ENCODE measurements at regions not wholly inside any gene's neighbourhood (a gene's known extent, or its start where the extent isn't known, plus 50 kb on each side); places are given as distances from the start of the nearest gene placed in this dataset.

DNA sequence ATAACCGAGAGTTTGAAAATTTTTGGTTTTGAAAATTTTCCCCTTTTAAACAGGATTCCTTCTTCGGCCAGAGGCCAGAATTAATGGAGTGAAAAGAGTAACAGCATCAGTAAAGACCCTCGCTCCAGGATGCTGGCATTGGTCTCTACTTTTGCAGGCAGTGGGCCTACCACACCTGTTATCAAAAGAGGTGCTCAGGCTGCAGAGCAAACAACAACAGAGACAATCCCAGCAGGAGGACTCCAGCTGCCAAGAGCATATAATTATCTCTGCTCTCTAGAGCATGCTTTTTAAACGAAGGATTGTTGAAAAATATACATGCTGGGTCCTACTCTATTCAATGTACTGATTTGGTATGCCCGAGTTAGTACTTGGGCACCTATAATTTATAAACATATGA, 1048.5 kb downstream of the PLA2G4A start:
- intact Hi-C loops (cut with DNase I): no loop called here
- no peaks in the 10 kb centered on the region for H3K27me3 ChIP-seq (ENCODE audit: control insufficient read depth, insufficient read depth, low read length)
- no peak overlapping the region for H3K9ac ChIP-seq (ENCODE audit: low read length in 3 of 3)
- H3K27ac ChIP-seq (ENCODE audit: low read depth in 2 of 2, low read length in 2 of 2): no peak overlapping the region
- TF ChIP-seq, protein P1, sequence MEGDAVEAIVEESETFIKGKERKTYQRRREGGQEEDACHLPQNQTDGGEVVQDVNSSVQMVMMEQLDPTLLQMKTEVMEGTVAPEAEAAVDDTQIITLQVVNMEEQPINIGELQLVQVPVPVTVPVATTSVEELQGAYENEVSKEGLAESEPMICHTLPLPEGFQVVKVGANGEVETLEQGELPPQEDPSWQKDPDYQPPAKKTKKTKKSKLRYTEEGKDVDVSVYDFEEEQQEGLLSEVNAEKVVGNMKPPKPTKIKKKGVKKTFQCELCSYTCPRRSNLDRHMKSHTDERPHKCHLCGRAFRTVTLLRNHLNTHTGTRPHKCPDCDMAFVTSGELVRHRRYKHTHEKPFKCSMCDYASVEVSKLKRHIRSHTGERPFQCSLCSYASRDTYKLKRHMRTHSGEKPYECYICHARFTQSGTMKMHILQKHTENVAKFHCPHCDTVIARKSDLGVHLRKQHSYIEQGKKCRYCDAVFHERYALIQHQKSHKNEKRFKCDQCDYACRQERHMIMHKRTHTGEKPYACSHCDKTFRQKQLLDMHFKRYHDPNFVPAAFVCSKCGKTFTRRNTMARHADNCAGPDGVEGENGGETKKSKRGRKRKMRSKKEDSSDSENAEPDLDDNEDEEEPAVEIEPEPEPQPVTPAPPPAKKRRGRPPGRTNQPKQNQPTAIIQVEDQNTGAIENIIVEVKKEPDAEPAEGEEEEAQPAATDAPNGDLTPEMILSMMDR (IDR thresholded peaks at IDR 0.05; ENCODE audit: borderline replicate concordance, extremely low read depth, insufficient read depth): no peak
- no peaks in the 10 kb centered on the region for H3K36me3 ChIP-seq (ENCODE audit: control insufficient read depth in 2 of 3, insufficient read depth in 3 of 3, low read length in 3 of 3)
- H3K4me3 ChIP-seq (ENCODE audit: low read length in 3 of 3): no peak overlapping the region
- no peaks in the 10 kb centered on the region for H3K9me3 ChIP-seq (ENCODE audit: control insufficient read depth in 2 of 3, insufficient read depth in 1 of 3, low read length in 3 of 3)
- no peak for FAIRE-seq
- no peaks in the 10 kb centered on the region for H3K4me1 ChIP-seq (ENCODE audit: control insufficient read depth in 2 of 3, insufficient read depth in 2 of 3, low read depth in 1 of 3, low read length in 3 of 3)
- DNase-seq: no peak

DNA sequence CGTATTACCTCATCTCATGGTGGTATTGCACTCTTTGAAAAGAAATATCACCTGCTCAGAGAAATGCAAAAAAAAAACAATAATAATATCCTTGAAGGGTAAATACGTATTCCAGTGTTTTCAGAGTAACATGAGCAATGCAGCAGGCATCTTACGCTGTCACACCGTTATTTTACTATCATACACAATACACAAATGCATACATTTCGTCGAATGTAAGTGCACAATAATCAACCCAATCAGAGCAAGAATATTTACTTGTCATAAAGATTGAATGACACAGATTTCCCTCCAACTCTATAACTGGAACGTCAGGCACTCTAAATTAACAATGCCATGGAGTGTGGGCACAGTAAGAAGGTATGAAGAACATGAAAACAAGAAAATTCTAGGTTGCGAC, 1050.1 kb downstream of the PLA2G4A start:
- Histone ChIP-seq H3K4me1 (ENCODE audit: control insufficient read depth in 2 of 3, insufficient read depth in 2 of 3, low read depth in 1 of 3, low read length in 3 of 3) (no peaks in the 10 kb centered on the region), H3K27me3 (ENCODE audit: control insufficient read depth, insufficient read depth, low read length) (no peaks in the 10 kb centered on the region), H3K36me3 (ENCODE audit: control insufficient read depth in 2 of 3, insufficient read depth in 3 of 3, low read length in 3 of 3) (no peaks in the 10 kb centered on the region), H3K4me3 (ENCODE audit: low read length in 3 of 3) (no peak overlapping the region), H3K9me3 (ENCODE audit: control insufficient read depth in 2 of 3, insufficient read depth in 1 of 3, low read length in 3 of 3) (no peaks in the 10 kb centered on the region), H3K27ac (ENCODE audit: low read depth in 2 of 2, low read length in 2 of 2) (no peak overlapping the region), H3K9ac (ENCODE audit: low read length in 3 of 3) (no peak overlapping the region)
- intact Hi-C loops (cut with DNase I): no loop called here
- DNase-seq (no peak), FAIRE-seq (no peak)
- TF ChIP-seq, protein P1 (IDR thresholded peaks at IDR 0.05; ENCODE audit: borderline replicate concordance, extremely low read depth, insufficient read depth): no peak

DNA sequence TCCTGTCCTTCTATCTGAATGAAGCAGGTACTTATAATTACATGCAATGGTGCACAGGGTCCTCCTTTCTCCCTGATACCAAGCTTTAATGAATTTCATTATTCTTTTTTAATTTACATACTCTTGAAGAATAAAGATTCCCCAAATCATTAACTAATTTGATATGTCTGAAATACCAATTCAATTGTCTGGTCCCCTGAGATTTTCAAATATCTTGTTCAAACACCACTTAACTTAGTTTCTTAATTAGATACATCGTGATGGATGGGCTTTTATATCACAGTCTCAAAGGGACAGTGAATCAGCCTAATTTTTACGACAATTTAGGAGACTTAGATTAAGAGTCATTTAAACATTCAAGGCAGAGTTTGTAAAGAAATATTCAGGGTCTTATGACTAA, 1054.6 kb downstream of the PLA2G4A start:
- no peak overlapping the region for H3K9ac ChIP-seq (ENCODE audit: low read length in 3 of 3)
- no peak overlapping the region for H3K27ac ChIP-seq (ENCODE audit: low read depth in 2 of 2, low read length in 2 of 2)
- H3K4me3 ChIP-seq (ENCODE audit: low read length in 3 of 3): no peak overlapping the region
- no peaks in the 10 kb centered on the region for H3K36me3 ChIP-seq (ENCODE audit: control insufficient read depth in 2 of 3, insufficient read depth in 3 of 3, low read length in 3 of 3)
- FAIRE-seq: no peak
- intact Hi-C loops (cut with DNase I): no loop called here
- H3K27me3 ChIP-seq (ENCODE audit: control insufficient read depth, insufficient read depth, low read length): no peaks in the 10 kb centered on the region
- H3K4me1 ChIP-seq (ENCODE audit: control insufficient read depth in 2 of 3, insufficient read depth in 2 of 3, low read depth in 1 of 3, low read length in 3 of 3): no peaks in the 10 kb centered on the region
- H3K9me3 ChIP-seq (ENCODE audit: control insufficient read depth in 2 of 3, insufficient read depth in 1 of 3, low read length in 3 of 3): no peaks in the 10 kb centered on the region
- DNase-seq: no peak
- TF ChIP-seq, protein P1 (IDR thresholded peaks at IDR 0.05; ENCODE audit: borderline replicate concordance, extremely low read depth, insufficient read depth): no peak

DNA sequence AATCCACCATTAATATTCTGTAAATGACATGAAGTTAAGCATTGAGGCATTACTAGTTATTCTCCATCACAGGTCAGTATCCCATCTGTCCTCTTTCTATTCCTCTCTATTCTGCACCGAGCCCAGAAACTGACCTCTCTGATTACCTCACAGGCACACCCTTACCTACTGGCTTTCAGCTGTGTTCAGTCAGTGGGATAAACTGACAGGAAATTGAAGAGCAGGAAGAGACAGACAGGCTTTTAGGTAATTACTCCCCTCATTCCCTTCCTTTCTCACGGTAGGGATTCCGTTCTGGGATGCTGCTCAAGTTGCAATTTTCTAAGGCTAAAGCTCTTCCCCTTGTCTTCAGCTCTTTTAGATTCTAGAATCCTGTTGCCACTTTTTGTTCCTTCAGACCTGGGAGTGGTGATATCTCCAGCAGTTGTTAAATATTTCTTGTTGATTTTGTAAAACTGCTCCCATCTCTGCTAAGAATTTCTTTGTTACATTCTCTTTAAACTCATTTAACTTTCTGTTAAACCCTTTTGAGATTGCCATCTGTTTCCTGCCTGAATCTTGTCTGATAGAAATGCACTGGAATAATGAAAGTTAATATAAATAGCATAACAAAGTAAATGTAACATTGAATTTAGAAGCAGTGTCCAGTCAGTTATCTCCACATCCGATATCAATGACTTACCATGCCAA, 1063.4 kb downstream of the PLA2G4A start:
- no peak overlapping the region for H3K9ac ChIP-seq (ENCODE audit: low read length in 3 of 3)
- no peaks in the 10 kb centered on the region for H3K36me3 ChIP-seq (ENCODE audit: control insufficient read depth in 2 of 3, insufficient read depth in 3 of 3, low read length in 3 of 3)
- no peak overlapping the region for H3K4me3 ChIP-seq (ENCODE audit: low read length in 3 of 3)
- TF ChIP-seq, protein P1 (IDR thresholded peaks at IDR 0.05; ENCODE audit: borderline replicate concordance, extremely low read depth, insufficient read depth): no peak
- no peak for FAIRE-seq
- H3K9me3 ChIP-seq (ENCODE audit: control insufficient read depth in 2 of 3, insufficient read depth in 1 of 3, low read length in 3 of 3): no peaks in the 10 kb centered on the region
- intact Hi-C loops (cut with DNase I): no loop called here
- H3K27me3 ChIP-seq (ENCODE audit: control insufficient read depth, insufficient read depth, low read length): no peaks in the 10 kb centered on the region
- H3K4me1 ChIP-seq (ENCODE audit: control insufficient read depth in 2 of 3, insufficient read depth in 2 of 3, low read depth in 1 of 3, low read length in 3 of 3): no peaks in the 10 kb centered on the region
- no peak overlapping the region for H3K27ac ChIP-seq (ENCODE audit: low read depth in 2 of 2, low read length in 2 of 2)
- DNase-seq: peak in 1 of 5 donors; percentile 13
